PC-9 (cell line): ENCODE measurements at regions not wholly inside any gene's neighbourhood (a gene's known extent, or its start where the extent isn't known, plus 50 kb on each side); places are given as distances from the start of the nearest gene placed in this dataset.

Experiments used
- BruUV-seq: library from RNA; stranded (reverse); fragments of 400-500 nt; replicated peaks from 2 replicates; lab custom pipeline; 2021; lab: Mats Ljungman, UMichigan
- CTCF ChIA-PET: fragments of 300-600 bp; sonication (Branson Sonifier 250); formaldehyde crosslinking; loops from one replicate; lab custom pipeline; 2022; ENCODE audit warnings: antibody characterized with exemption; lab: Charles Lee
- POLR2A ChIA-PET: fragments of 300-600 bp; sonication (Branson Sonifier 250); formaldehyde crosslinking; loops from one replicate; lab custom pipeline; 2022; ENCODE audit warnings: antibody characterized with exemption; ENCODE audit not compliant: unreplicated experiment; lab: Charles Lee
- DNase-seq, 2 experiments: peaks; one replicate each; pipeline versions ENCODE4 v3.0.0 to v3.0.0-alpha.2; 2015 to 2022; ENCODE audit warnings: mixed read lengths in 1 of 2
- H2AFZ ChIP-seq: fragments of 200-600 bp; sonication (generic); 2 replicates; pipeline ENCODE4 v1.8.1; 2017; ENCODE audit warnings: antibody characterized with exemption
- H3F3A ChIP-seq: fragments of 200-600 bp; sonication (generic); 2 replicates; pipeline ENCODE4 v1.8.1; 2017; ENCODE audit warnings: antibody characterized with exemption, mild to moderate bottlenecking, low read depth; ENCODE audit not compliant: insufficient read depth
- H3K27ac ChIP-seq: fragments of 200-600 bp; sonication (generic); 2 replicates; pipeline ENCODE4 v1.6.1; 2016; ENCODE audit warnings: mixed run types
- H3K27me3 ChIP-seq: fragments of 200-600 bp; sonication (generic); 2 replicates; pipeline ENCODE4 v1.6.1; 2016; ENCODE audit warnings: low read depth, mixed run types; ENCODE audit not compliant: insufficient read depth
- H3K36me3 ChIP-seq: fragments of 200-600 bp; sonication (generic); 2 replicates; pipeline ENCODE4 v1.6.1; 2016; ENCODE audit warnings: low read depth, mixed run types
- H3K4me1 ChIP-seq: fragments of 200-600 bp; sonication (generic); replicated peaks from 2 replicates; pipeline ENCODE4 v1.6.1; 2016; ENCODE audit warnings: mixed run types; ENCODE audit not compliant: insufficient read depth
- H3K4me2 ChIP-seq: fragments of 200-600 bp; sonication (generic); 2 replicates; pipeline ENCODE4 v1.6.1; 2017; ENCODE audit warnings: mixed run types
- H3K4me3 ChIP-seq: fragments of 200-600 bp; sonication (generic); 2 replicates; pipeline ENCODE4 v1.6.1; 2016; ENCODE audit warnings: mixed run types
- H3K79me2 ChIP-seq: fragments of 200-600 bp; sonication (generic); 2 replicates; pipeline ENCODE4 v1.6.1; 2017; ENCODE audit warnings: low read depth, mixed run types
- H3K9me2 ChIP-seq: fragments of 200-600 bp; sonication (generic); 2 replicates; pipeline ENCODE4 v1.8.1; 2017; ENCODE audit warnings: mild to moderate bottlenecking; ENCODE audit not compliant: insufficient read depth
- H3K9me3 ChIP-seq: fragments of 200-600 bp; sonication (generic); 2 replicates; pipeline ENCODE4 v1.8.1; 2016; ENCODE audit warnings: low read depth; ENCODE audit not compliant: insufficient read depth
- H4K20me1 ChIP-seq: fragments of 200-600 bp; sonication (generic); 2 replicates; pipeline ENCODE4 v1.8.1; 2017; ENCODE audit not compliant: insufficient read depth
- CTCF ChIP-seq: fragments of 200-600 bp; sonication (generic); conservative IDR thresholded peaks from 2 replicates; pipeline ENCODE4 v1.6.1; 2017; ENCODE audit warnings: mixed run types, antibody characterized with exemption, mild to moderate bottlenecking, moderate library complexity
- EZH2 ChIP-seq: fragments of 200-600 bp; sonication (generic); IDR thresholded peaks from 2 replicates; pipeline ENCODE4 v1.8.0; 2017; ENCODE audit warnings: antibody characterized with exemption, low read depth
- intact Hi-C: fragments of 100-400 bp; cut with micrococcal nuclease; formaldehyde crosslinking; loops from one replicate; pipeline ENCODE4 v1.10.0; 2022; ENCODE audit not compliant: unreplicated experiment

GRCh38 chr7:109351493-109351892, 781.8 kb downstream of the DNAJB9 start:
- Histone ChIP-seq H3K36me3 (no peaks in the 10 kb centered on the region), H3K79me2 (no peaks in the 10 kb centered on the region), H3K27ac (no peak overlapping the region), H2AFZ (peak overlapping the region; percentile 43; the same call in 1 of the 2 replicates), H3K27me3 (no peaks in the 10 kb centered on the region), H3K9me2 (no peaks in the 10 kb centered on the region; the same call in 1 of the 2 replicates), H3F3A (no peaks in the 10 kb centered on the region), H3K4me1 (no peaks in the 10 kb centered on the region), H3K4me3 (no peak overlapping the region), H4K20me1 (no peaks in the 10 kb centered on the region), H3K4me2 (no peak overlapping the region), H3K9me3 (no peaks in the 10 kb centered on the region)
- ChIA-PET POLR2A (interaction anchor here (0.6 kb wide), 1 partner anchor 10 kb away, joined by 4 read pairs; no protein-coding TSS in a partner anchor), CTCF (no interaction called here)
- no peak for TF ChIP-seq EZH2
- no peak for TF ChIP-seq CTCF
- intact Hi-C loops: no loop called here
- no TSS peak for BruUV-seq
- no peak for DNase-seq

GRCh38 chr7:109354000-109354399, 784.3 kb downstream of the DNAJB9 start:
- Histone ChIP-seq H3K9me3 (no peaks in the 10 kb centered on the region; the same call in 1 of the 2 replicates), H3K36me3 (no peaks in the 10 kb centered on the region), H3K27ac (no peak overlapping the region), H3F3A (no peaks in the 10 kb centered on the region), H3K4me2 (no peak overlapping the region), H4K20me1 (no peaks in the 10 kb centered on the region), H3K4me3 (no peak overlapping the region), H3K9me2 (no peaks in the 10 kb centered on the region; the same call in 1 of the 2 replicates), H3K79me2 (no peaks in the 10 kb centered on the region), H3K27me3 (no peaks in the 10 kb centered on the region), H3K4me1 (no peaks in the 10 kb centered on the region), H2AFZ (no peak overlapping the region; the same call in 1 of the 2 replicates)
- CTCF ChIA-PET: no interaction called here
- BruUV-seq: no TSS peak
- TF ChIP-seq EZH2 (no peak), CTCF (no peak)
- intact Hi-C loops: no loop called here
- DNase-seq: no peak
- POLR2A ChIA-PET: no interaction called here

- ChIA-PET CTCF (no interaction called here), POLR2A (no interaction called here)
- DNase-seq: no peak
- Histone ChIP-seq H3K9me3 (no peaks in the 10 kb centered on the region; the same call in 1 of the 2 replicates), H3K36me3 (no peaks in the 10 kb centered on the region), H2AFZ (no peak overlapping the region), H3K9me2 (no peaks in the 10 kb centered on the region; the same call in 1 of the 2 replicates), H4K20me1 (no peaks in the 10 kb centered on the region), H3K4me3 (no peak overlapping the region), H3K79me2 (no peaks in the 10 kb centered on the region), H3K27me3 (no peaks in the 10 kb centered on the region), H3K27ac (no peak overlapping the region), H3K4me2 (no peak overlapping the region), H3F3A (no peaks in the 10 kb centered on the region), H3K4me1 (no peaks in the 10 kb centered on the region)
- TF ChIP-seq EZH2 (no peak), CTCF (no peak)
- no TSS peak for BruUV-seq
- intact Hi-C loops: no loop called here
Measured at GRCh38 chr7:109354552-109354951, 784.9 kb downstream of the DNAJB9 start.
